HUDEP-2 (cell line): ENCODE measurements at regions not wholly inside any gene's neighbourhood (a gene's known extent, or its start where the extent isn't known, plus 50 kb on each side); places are given as distances from the start of the nearest gene placed in this dataset.
A peak's percentile ranks its signal among the peaks of the same experiment; 100 is the strongest.
"Not testable (repeated sequence)": the region's sequence is repeated elsewhere in the genome, so short reads cannot be mapped to it uniquely, and the experiment has no call there.

ENCODE experiments used
- DNase-seq, 76 experiments: peaks; one replicate each; lab custom pipeline; 2025; ENCODE audit not compliant: unreplicated experiment in 76 of 76; lab: John Stamatoyannopoulos, UW

DNA sequence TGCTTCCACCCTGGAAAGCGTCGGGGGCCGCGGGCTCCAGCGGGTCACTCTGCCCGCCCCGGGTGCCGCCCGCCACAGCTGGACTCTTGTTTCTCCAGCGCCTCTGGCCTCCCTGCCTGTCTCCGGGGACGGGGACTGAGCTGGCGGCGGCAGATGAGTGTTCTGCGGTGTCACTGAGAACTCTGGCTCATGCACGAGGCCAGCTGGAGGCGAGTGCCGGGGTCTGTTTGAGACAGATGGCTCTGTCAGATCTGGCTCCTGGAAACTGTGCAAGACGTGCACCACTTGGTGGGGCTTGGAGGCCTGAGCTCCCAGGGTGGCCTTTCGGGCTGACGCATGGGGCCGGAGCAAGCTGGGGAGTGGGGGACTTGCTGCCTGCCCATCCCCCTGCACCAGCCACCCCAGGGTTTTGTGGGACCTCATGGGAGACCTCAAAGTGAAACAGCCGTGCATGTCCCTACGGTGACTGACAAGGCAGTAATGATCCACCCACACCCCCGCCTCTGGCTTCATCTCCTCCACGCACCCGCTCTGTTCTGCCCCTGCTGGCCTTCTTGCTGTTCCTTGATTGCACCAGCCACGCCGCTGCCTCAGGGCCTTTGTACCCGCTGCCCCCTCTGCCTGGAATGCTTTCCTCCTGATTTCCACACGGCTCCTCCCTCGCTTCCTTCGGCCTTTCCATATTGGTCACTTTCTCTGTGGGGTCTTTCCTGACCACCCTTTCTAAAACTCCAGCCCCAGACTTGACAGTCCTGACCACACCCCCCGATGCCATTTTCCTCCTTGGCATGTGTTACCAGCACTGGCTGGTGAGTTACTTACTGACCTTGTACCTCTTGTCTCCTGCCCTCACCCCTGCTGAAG lies 174.9 kb upstream of the CIBAR2 start:
- no peak for DNase-seq

DNA sequence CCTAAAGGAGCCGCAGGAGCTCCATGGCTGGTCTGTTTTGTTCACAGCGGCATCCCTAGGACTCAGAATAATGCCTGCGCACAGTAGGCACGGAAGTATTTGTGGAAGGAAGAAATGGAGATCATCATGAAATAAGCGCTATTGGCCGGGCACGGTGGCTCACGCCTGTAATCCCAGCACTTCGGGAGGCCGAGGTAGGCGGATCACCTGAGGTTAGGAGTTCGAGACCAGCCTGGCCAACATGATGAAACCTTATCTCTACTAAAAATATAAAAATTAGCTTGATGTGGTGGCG lies 175.5 kb upstream of the CIBAR2 start:
- DNase-seq = not testable (repeated sequence)

DNA sequence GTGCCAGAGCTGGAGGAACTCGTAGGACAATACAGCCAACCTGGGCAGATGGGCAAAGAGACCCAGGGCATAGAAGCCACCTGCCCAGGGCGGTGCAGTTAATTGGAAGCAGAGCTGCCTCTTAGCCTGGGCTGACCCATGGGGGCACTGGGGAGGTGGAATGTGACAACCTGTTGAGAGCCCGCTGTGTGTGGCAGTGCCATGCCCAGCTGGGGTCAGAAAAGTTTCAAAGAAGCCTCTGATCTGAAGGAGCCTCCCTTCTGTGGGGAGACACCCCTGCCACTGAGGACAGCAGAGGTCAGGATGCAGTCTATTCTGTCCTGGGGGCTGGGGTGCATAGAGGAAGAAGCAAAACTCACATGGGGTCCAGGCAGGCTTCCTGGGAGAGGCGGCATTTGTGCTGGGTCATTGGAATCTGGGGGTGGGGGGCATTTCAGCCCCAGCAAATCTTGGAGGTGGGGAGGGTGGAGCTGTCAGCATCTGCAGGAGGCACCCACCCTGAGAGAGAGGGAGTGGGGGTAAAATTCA lies 176.1 kb upstream of the CIBAR2 start:
- DNase-seq = no peak

DNA sequence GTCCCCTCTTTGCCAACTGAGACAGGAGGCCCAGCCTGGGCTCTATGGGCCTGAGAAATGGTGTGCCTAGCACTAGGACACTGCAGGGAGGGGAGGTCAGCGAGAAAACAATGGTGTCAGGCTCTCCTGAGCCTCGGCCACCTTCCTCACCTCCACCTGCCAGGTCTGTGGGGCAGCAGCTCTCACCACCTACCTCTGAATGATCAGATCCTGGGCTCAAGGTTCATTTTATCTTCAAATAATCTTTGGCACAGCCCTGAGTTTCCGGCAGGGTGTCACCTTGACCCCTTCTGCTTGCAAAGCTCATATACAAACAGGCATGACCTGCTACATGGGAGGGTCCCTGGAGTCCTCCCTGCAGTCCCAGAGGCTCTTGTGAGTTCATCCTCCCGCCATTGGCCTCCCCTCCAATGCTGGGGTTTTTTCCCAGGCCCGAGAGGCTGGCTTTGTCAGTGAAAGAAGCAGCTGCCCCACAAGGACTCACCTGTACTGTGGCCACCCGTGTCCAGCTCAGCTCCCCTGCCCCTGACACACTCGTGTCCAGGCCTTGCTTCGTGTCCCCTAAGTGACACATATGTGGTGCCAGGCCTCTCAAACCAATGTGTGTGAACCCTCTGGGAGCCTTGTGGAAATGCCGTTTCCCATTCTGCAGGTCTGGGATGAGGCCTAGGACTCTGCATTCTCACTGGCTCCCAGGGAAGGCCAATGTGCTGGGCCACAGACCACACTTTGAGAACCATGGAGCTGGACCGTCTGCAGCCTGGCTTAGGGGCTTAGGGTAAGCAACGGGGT lies 176.8 kb upstream of the CIBAR2 start:
- DNase-seq = no peak

DNA sequence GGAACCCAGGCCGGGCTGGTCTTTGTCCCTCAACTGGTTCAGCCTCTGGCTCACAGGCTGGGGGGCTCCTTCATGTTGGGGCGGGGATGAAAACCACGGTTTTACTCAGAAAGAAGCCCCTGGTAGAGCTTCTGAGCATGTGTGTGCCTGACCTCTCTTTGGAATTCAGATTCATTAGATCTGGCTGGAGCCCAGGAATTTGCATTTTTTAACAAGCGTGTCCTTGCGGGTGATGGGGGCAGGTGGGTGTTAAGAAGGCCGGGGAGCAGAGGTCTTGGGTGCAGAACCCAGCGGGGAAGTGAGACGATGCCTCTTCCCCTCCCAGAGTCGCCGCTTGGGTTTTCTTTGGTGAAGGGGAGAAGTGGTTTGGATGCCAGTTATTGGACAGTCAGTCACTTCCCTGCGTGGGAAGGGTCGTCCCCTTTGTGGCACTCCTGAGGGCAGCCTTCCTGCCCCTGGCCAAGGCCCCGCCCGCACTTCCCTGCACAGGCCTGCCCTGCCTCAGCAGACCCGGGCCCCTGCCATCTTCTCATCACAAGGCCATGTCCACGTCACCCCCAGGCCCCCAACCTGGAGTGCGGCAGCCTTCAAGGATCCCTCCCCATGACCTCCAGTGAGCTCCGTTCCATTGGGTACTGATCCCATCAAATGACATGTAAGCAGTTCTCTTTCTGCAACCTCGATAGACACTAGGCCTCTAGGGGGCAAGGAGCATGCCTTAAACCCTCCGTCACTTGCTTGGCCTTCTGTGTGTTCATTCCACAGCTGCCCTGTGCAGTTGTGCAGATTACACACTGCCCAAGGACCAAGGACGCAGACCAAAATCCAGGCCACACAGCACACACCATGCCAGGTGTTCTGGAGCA lies 177.7 kb upstream of the CIBAR2 start:
- DNase-seq = no peak

DNA sequence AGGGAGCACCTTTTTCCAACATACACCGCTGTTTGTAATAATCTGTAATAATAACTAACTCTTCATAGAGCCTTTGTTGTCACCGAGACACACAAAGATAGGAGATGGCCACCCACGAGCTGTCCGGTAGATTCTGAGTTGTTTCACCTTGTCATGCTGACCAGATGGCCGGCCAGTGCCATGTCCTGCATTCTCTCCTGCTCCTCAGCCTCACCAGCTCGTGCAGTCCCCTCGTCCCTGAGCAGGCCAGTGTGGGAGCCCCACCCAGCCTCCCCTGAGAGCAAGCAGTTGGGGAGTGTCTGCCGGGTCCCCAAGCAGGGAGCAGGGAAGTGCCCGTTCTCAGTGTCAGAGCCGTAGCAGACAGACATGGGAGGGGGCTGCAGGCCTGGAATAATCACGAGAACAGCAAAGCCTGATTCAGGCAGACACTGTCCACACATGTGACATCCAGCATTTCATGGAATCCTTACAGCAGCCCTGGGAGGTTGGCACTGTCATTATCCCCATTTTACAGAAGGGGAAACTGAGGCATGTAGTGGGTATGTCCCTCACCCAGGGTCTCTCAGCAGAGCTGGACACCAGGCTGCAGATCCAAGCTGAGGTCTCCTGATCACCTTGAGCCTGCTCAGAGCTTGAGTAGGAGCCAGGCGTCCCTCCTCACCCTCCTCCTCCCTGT lies 178.5 kb upstream of the CIBAR2 start:
- no peak for DNase-seq

DNA sequence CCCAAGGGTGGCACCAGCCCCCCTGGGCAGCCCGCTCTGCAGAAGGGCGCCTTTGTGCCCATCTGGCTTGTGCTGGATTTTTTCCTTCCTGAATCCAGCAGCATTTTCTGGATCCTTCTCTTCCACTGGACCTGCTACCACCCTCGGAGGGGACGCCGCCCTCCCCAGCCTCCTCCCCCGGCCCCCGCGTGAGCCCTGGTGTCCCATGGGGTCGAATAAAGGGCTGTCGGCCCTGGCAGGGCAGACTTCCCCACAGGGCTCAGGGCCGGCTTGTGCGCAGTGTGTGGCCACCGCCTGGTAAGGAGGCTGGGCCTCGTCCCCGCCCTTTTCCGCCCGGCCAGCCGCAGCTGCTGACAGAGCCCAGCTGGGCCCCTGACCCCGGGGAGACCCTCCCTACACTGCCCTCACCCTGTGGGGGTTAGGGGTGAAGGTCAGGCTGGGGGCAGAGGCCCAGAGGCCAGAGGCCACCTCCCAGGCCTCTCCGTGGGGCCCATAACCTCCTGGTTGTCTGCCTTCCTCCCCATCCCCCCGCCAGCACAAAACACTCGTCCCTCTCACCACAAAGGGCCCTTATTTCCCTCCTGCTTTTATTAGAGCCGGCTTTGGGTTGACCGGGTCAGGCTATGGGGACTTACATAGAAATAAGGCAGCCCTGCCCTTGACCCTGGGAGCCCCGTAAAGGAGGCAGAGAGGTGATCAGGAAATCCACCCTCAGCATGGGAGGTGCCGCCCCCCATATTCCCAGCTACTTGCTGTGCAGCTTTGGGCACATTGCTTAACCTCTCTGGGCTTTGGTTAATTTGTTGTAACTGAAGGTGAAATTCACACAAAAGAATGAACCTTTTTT lies 179.3 kb upstream of the CIBAR2 start:
- peak in 2 of 76 experiments; percentile 9 for DNase-seq

DNA sequence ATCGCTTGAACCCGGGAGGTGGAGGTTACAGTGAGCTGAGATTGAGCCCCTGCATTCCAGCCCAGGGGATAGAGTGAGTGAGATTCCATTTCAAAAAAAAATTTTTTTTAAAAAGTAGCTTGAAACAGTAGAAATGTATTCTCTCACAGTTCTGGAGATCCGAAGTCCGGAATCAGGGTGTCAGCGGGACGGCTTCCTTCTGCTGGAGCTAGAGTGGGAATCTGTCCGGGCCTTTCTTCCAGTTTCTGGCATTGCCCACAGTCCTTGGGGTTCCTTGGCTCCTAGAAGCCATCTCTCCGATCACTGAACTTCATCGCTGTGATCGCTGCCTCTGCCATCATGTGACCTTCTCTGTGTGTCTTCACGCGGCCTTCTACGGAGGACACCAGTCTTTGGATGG lies 181.2 kb upstream of the CIBAR2 start:
- no peak for DNase-seq

DNA sequence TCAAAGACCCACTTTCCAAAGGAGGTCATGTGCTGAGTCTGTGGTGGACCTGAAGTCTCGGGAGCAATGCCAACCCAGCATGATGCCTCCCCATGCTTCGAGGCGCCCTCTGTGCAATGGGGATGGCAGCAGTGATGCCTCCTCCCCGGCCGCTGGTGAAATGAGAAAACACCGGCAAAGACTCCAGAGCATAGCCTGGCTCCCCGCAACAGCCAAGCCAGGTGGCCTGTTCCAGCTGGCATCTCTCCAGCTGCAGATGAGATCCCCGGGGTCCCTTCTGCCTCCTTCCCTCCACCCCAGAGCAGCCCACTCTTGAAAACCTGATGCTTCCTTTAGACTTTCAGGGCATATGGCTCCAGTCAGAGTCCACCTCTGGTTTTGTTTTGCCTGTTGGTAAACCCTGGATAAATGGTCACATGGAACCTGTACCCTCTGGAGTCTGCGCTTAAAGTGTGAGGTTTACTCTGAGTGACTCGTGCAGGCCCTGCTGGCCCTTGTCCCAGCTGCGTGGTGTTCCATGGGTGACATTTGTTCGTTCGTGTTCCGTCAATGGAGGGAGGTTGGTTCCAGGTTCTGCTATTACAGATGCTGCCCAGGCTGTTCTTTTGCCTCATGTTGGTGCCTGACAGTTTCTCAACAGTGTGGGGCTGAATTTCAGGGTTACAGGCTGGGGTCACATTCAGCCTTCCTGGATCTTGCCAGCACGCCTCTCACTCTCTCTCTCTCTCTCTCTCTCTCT lies 181.8 kb upstream of the CIBAR2 start:
- no peak for DNase-seq

DNA sequence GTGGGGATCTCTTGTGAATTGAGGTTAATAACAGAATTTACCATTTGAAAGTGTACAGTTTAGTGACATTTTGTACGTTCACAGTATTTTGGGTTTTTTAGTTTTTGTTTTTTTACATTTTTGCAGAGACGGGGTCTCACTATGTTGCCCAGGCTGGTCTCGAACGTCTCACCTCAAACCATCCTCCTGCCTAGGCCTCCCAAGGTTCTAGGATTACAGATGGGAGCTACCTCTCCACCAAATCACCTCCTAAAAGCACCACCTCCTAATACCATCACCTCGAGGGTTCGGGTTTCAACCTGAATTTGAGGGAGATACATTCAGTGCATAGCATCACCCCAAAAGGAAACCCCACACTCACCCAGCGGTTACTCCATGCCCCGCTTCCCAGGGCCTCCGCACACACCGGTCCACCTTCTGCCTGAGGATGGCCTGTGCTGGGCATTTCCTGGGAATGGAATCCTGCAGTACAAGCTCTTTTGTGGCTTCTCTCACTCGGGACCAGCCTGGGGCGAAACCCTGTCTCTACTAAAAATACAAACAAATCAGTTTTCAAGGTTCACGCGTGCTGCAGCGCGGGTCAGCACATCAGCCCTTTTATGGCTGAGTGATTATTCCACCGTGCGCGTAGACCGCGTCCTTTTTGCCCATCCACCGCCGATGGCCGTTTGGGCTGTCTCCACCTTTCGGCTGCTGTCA lies 182.7 kb upstream of the CIBAR2 start:
- no peak for DNase-seq

DNA sequence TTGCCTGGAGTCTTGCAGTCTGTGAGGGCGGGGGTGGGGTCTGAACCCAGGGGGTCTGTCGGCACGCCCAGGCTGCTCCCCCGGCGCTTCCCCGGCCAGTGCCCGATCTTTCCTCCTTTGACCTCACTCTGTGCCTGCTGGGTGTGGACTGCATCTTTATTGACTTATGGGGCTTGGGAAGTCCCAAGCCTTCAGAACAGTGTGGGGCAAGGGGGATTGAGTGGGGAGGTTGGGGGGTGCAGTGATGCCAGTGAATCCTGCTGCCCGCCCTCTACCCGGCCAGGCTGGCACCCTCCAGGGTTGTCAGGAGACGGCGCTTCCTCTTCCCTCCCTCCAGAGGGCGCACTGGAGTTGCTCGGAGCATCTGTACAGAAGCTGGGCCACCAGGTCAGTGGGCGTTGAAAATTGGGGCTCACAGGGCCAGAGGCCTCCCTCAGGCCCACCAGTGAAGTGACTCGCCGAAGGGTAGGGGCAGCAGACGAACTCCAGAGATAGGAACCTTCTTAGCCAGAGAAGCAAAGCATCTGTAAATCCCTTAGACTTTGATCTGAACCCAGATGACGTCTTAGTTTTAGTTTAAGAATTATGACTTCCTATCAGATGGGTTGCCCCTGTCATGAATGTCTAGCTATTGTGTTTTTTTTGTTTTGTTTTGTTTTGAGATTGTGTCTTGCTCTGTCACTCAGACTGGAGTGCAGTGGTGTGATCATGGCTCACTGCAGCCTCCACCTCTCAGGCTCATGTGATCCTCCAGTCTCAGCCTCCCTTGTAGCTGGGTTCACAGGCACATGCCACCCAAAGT lies 184.8 kb upstream of the CIBAR2 start:
- DNase-seq = peak in 53 of 76 experiments; percentile 2 to 69 (median 34)

DNA sequence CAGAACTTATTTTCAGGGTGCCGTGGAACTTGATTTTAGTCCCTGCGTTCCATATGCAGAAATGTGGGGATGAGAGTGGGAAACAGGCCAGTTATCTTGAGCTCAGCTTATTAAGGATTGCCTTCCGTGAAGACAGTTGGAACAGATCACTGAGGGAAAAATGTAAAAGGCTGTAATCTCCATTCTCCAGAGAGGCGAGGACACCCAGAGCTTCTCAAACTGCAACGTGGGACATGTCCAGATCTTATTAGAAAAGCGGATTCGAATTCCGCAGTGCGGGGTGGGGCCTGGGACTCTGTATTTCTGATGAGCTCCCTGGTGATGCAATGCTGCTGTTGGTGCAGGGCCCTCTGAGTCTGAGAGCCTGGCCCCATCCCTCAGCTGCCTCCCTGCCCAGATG lies 185.6 kb upstream of the CIBAR2 start:
- no peak for DNase-seq

DNA sequence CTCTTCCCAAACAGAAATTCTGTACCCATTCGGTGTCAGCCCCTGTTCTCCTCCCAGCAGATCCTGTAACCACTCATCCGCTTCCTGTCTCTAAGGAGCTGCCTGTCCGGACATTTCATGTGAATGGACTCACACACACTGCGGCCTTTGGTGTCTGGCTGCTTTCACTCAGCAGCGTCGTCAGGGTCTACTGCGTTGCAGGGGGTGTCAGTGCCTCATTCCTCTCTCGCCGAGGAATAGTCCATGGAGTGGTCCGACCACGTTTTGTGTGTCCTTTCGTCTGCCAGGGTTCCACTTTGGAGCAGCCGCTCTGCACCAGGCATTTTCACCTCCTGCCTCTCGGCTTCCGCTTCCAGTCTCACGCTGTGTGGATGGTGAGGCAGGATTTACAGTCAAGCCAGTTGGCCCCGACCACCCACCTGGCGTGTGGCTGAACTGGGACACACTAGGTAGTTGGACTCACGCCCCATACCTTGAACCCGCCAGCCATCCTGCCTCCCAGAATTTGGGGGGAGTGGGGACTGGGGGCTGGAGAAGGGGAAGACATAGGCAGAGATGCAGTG lies 188.2 kb upstream of the CIBAR2 start:
- no peak for DNase-seq

DNA sequence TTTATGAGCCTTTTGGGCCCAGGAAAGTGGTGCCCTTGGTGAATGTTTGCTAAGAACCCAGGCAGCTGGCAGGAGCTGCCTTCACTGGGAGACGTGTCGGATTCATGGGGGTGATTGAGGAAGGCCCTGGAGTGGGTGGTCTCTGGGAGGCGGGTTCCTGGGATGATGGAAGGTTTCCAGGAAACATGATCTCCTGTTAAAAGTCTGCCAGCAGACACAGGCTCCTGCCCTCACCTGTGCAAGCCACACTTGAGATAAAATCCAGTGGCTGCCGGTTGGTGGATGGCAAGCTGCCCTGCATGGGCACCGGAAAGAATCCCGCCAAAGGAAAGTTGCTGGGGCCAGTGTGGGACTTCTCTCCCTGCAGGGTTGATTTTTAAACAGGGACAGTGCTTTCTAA lies 189.0 kb upstream of the CIBAR2 start:
- no peak for DNase-seq

DNA sequence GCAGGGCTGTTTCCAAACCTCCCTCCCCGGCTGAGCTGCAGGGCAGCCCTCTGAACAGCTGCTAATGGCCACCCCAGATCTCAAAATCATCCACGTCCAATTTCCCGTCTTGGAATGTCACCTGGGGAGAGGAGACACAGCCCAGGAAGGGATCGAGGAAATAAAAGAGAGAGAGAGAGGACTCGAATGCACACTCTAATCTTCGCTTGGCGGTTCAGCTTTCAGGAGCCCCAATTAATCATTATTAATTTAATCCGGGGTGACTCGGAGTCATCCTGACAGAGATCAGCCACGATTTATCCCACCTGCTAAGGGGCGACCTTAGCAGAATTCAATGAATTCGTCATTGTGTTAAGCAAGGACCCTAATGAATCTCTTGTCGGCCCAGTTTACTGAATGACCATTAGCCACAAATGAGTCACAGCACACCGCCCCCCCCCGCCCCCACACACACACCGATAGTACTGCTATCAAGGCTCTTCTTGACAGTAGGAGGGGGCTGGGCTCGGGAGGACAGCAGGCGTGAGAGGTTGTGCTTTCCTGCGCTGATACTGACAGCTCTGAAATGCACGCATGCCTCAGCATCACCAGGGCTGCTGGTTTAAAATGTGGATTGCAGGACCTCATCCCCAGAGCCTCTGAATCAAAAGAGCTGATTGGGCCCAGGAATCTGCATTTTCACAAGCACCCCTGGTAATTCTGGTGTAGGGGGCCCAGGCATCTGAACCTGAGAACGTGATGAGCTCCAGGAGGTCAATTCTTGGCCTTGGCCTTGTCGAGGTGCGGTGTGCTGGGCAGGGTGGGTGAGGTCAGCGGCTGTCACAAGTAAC lies 190.0 kb upstream of the CIBAR2 start:
- DNase-seq = peak in 19 of 76 experiments; percentile 5 to 64 (median 28)

DNA sequence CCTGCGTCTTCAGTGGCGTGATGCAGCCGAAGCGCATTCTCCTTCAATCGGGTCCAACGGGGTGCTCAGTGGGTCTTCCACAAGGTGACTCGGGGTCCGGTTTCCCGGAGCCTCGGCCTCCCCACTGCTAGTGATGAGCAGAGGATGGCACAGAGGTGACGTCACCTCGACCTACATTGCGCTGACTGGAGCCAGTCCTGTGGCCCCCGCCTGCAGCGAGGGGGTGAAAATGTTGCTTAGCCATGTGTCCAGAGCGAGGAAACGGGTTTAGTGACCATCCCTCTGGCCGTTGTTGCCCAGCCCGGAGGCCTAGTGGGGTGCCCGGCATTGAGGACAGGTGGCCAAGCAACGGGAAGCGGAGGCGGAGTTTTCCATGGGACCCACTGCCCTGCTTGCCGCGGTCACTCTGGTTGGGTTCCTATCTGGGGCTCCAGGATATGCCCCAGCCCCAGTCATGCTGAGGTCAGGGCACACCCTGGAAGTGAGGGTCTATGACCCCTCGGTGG lies 190.6 kb upstream of the CIBAR2 start:
- DNase-seq = no peak
